ENCODE measurements at regions not wholly inside any gene's neighbourhood (a gene's known extent, or its start where the extent isn't known, plus 50 kb on each side); places are given as distances from the start of the nearest gene placed in this dataset.
"Not testable (repeated sequence)": the region's sequence is repeated elsewhere in the genome, so short reads cannot be mapped to it uniquely, and the experiment has no call there.

- DNase-seq: no peak
Observed at GRCh38 chr9:34907044-34907443, 51.0 kb upstream of the PHF24 start.

DNA sequence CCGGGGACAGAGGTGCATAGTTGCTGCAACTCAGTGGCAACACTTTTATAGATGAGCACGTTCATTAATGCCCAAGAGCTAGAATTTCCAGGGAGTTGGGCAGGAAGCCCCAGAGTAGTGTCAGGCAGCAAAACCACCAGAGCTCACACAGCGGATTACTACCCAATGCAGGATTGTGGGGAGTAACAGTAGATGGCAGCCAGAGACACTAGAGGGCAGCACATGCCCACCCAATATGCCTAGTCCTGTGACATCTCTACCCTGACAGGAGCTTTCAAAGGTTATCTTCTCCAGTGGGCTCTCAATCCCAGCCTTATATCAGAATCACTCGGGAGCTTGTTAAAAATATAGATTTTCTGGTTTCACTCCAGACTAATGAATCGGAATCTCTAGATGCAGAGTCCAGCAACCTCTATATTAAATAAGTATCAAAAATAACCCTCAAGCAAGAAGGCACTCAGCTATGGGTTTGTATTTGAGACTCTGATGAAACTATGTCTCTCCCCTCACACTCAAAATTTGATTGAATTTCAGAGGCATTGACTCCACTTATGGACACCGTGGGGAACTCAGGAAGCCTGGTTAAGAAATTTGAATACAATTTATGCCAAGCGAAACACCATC is 58.4 kb upstream of the PHF24 start:
- DNase-seq: peak; percentile 73 to 74

DNA sequence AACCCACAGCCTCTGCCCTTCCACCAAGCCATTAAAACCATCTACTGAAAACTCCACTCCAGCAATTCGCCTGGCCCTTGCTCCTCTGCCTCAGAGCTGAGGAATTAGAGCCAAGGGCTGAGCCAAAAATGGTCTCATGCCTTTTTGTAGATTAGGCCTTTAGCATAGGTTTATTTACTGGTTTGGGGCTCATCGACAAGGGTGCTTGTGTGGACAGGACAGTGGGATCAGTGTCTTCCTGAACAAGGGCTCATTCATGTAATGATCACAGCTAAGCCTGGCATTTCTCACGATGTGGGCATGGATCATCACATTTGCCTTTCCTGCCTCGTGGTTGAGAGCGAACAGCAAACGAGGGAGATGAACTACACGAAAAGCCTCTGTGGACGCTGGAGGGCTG is 59.2 kb upstream of the PHF24 start:
- DNase-seq: no peak

- DNase-seq: no peak
Observed at GRCh38 chr9:34896112-34896511, 62.0 kb upstream of the PHF24 start.

DNA sequence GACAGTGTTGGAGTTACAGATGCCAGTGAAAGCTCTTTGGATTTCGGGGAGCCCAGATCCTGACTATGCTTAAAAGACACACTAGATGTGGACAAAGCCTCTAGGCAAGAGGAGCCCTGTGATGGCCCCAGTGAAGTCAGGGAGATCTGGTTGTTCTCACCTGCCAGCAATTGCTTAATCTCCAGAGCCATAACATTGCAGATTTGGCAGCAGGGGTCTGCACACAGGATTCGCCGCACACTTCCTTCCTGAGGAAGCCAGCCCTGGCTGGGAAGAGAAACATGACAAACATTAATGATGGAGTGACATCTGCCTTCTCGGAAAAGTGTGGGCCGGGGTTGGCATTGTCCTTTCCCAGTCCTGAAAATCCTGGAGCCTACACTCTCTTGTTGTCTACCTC is 65.2 kb upstream of the PHF24 start:
- DNase-seq: no peak

DNA sequence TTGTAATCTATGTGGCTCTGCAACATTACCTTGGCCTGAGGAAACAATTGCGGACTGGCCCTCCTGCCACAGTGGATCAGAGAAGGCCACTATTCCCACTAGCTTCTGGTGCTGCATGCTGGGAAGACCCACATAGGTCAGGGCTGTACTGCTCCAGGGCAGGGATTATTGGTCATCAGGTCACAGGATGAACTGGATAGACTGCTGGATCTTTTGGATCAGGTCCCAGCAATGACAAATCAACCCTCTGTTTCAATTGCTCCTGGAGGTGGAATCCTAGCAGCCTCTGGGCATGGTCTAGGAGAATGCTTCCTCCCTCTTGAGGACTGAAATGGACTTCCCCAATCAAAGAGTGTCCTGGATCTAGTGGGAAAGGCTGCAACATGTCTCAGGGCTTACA is 66.7 kb upstream of the PHF24 start:
- no peak for DNase-seq

- DNase-seq: no peak
Observed at GRCh38 chr9:34887841-34888240, 70.2 kb upstream of the PHF24 start.

- DNase-seq: peak; percentile 8 to 26
Observed at GRCh38 chr9:34884747-34885189, 73.3 kb upstream of the PHF24 start.

DNA sequence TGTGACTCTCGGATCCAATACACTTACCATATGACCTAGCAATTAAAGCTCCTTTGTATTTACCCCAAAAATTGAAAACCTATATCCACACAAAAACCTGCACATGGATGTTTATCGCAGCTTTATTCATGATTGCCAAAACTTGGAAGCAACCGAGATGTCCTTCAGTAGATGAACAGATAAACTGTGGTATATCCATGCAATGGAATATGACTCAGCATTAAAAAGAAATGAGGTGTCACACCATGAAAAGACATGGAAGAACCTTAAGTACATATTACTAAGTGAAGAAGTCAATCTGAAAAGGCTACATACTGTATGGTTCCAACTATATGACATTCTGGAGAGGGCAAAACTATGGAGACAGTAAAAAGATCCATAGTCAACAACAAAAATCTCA is 82.0 kb upstream of the PHF24 start:
- DNase-seq: no peak

GRCh38 chr9:34869390-34869789 is 88.7 kb upstream of the PHF24 start:
- no peak for DNase-seq

DNA sequence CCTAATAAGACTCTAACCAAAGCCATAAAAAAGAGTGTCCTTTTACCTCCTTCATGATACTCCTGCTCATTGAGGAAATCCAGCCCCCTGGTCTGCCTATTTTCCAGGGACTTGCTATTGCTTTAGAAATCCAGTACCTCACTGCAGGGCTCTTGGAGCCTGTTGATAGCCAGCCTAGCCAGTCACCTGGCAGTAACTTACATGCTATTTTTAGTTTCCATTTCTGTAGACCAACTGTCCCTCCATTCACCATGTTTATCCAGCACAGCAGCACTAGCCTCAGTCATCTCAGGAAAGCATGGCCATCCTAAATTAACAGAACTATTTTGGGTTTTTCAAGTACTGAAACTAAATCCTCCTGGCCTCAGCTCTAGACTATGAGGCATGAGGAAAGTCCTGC is 91.5 kb upstream of the PHF24 start:
- DNase-seq: no peak

DNA sequence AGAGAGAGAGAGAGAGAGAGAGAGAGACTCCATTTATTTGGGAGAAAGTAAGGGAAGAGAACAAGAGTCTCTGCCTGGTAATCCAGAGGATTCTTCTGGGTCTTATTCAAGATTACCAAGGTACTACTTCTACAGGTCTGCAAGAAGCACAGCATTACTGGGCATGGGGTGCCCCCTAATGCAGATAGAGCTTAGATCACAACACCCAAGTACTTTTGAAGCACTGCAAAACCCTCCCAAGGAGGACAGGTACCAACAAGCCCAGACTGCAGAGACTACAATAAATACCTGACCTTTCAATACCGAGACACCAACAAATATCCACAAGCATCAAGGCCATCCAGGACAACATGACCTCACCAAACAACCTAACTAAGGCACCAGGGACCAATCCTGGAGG is 94.7 kb upstream of the PHF24 start:
- no peak for DNase-seq

DNA sequence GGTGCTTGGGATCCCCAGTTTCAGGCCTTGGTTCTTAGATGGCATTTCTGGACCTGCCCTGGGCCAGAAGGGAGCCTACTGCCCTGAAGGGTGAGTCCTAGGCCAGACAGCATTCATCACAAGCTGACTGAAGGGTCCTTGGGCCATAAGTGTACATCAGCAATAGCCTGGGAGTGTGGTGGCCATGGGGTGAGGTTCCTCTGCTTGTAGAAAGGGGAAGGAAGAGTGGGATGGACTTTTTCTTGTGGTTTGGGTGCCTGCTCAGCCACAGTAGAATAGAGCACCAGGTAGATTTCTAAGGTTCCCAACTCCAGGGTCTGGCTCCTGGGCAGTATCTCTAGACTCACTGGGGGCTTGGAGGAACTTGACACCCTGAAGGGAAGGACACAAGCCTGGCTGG is 95.2 kb upstream of the PHF24 start:
- DNase-seq: no peak

- DNase-seq: no peak
Observed at GRCh38 chr9:34862043-34862442, 96.0 kb upstream of the PHF24 start.

DNA sequence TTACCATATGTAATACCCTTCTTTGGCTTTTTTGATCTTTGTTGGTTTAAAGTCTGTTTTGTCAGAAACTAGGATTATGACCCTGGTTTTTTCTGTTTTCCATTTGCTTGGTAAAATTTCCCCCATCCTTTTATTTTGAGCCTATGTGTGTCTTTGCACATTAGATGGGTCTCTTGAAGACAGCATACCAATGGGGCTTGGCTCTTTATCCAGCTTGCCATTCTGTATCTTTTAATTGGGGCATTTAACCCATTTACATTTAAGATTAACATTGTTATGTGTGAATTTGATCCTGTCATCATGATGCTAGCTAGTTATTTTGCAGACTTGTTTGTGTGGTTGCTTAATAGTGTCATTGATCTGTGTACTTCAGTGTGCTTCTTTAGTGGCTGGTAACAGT is 103.1 kb upstream of the PHF24 start:
- not testable (repeated sequence) for DNase-seq

DNA sequence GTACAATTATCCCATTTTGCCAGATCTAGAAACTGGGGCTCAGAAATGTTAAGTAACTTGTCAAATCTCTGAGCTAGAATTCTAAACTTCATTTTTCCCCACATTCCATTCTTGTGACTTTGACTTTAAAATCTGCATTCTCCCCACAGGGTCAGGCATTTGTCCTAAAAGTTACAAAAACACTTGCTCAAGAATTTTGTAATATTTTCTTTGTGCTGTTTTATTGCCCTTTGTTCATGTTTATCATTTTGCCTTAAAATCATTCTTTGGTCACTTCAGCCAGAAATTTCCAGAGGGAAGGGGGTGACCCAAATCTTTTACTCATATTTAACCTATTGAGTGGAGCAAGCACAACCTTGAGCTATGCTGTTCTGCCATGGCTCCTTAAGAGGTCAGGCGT is 120.1 kb upstream of the CCL21 start:
- DNase-seq: no peak

DNA sequence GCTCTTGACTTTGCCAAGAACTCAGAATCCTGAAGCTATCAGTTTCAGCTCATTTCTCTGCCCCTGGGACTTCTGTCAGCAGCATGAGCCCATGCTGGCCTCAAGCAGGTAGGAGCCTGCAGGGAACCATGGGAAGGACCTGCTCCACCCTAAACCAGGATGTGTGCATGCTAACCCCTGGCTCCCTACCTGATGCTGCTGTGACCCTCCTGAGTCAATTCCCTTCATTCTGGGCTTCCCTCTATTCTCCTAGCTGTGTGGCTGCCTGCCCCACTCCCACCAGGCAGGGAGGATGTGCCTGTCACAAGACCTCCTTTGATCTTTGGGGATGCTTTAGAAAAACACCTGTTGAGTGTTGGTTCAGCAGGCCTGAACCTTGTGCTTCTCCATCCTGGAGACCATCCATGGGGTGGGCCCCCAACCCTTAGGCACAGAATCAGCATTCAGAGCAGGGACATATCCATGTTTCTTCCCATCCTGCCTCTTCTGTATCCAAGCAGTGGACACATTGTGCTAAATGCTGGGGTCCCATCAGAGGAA is 117.1 kb upstream of the CCL21 start:
- no peak for DNase-seq

GRCh38 chr9:34825775-34826174 is 115.8 kb upstream of the CCL21 start:
- no peak for DNase-seq

DNA sequence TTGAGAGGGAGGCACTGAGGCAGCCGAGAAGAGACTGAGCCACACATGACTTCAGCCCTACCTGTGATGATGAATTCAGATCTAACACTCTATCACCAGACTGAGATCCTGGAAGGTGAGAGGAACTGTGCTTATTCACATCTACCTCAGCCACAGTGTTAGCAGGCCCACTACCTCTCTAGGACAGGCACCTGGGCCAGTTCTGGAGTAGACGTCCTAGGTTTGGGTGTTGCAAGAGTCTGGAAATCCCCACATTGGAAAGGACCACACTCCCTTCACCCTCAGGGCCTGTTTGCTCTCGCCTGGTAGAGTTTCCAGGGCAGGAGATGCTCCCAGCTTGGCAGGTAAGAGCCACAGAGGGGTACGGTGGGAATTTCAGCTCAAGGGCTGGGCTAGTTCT is 113.8 kb upstream of the CCL21 start:
- no peak for DNase-seq

DNA sequence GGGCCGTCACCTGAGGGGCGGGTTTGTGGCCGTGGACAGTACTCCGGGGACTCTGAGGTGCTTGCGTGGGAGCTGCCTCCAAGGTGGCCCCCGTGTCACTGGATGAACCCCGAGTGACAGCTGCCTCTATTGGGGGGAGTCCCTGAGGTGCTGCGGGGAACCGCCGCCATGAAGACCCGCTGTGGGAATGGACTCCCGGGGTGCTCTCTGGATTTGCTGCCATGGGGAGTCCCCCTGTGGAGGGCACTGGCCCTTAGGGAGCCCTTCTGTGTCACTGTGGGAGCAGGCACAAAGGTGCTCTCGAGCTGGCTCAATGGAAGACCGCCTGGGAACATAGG is 100.2 kb upstream of the CCL21 start:
- no peak for DNase-seq

GRCh38 chr9:34809504-34810186 is 99.7 kb upstream of the CCL21 start:
- no peak for DNase-seq

- no peak for DNase-seq
Observed at GRCh38 chr9:34802916-34803315, 93.0 kb upstream of the CCL21 start.

- DNase-seq: no peak
Observed at GRCh38 chr9:34797367-34797766, 87.4 kb upstream of the CCL21 start.

DNA sequence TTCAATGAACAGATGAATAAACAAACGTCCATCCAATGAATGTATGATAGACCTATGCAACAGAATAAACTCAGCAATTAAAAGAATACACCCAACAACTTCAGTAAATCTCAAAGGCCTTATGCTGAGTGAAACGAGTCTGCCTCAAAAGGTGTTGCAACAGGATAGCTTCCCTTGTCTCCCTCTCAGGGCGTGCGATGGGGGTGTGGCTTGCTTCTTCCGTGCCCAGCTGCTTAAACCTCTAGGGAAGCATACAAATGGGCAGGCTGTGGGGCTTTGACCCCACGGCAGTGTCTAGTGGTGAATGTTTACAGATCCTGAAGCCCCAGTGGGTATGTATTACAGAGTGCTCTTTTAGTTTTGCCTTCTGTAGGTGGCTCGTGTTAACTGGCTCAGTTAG is 87.0 kb upstream of the CCL21 start:
- DNase-seq: no peak

DNA sequence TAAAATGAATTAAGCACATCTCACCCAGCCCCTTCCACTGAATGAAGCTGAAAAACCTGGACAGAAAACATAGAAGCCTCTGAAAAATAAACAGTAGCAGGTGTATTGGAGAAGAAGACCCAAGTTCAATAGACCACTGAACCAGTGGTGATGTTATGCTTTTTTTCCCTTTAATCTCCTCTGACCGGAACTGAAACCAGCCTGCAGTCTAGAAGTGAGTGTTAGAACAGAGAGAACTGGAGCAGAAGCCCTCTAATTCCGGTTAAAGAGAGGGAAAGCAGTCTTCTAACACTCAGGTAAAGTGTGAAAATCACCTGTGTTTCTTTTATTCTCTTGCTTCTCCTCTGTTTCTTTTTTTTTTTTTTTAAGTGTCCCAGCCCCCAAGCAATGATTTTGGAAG is 83.5 kb upstream of the CCL21 start:
- no peak for DNase-seq

Data from stimulated activated CD4-positive, alpha-beta T cell treated with anti-CD3 and anti-CD28 coated beads, Interleukin-4, amount 100 ng/mL, for 4 hours (primary cell).